WERI-Rb-1 (cell line): ENCODE measurements at regions not wholly inside any gene's neighbourhood (a gene's known extent, or its start where the extent isn't known, plus 50 kb on each side); places are given as distances from the start of the nearest gene placed in this dataset.

ENCODE experiments used
- DNase-seq: peaks from one replicate; pipeline ENCODE4 v3.0.0-alpha.2; 2020
- H3K27ac ChIP-seq: fragments of 250-450 bp; sonication (Bioruptor Pico); 2 replicates; pipeline ENCODE4 v1.5.1; 2020; ENCODE audit warnings: mild to moderate bottlenecking, moderate library complexity
- H3K27me3 ChIP-seq: fragments of 250-450 bp; sonication (Bioruptor Pico); 2 replicates; pipeline ENCODE4 v1.5.1; 2021; ENCODE audit warnings: mild to moderate bottlenecking, low read depth, moderate library complexity; ENCODE audit not compliant: insufficient read depth, severe bottlenecking
- H3K36me3 ChIP-seq: fragments of 250-450 bp; sonication (Bioruptor Pico); 2 replicates; pipeline ENCODE4 v1.5.1; 2020; ENCODE audit warnings: mild to moderate bottlenecking, moderate library complexity
- H3K4me3 ChIP-seq: 2 replicates; pipeline ENCODE4 v1.5.1; 2011; ENCODE audit warnings: low read depth, mild to moderate bottlenecking, control low read depth, low read length
- H3K9me3 ChIP-seq: fragments of 250-450 bp; sonication (Bioruptor Pico); 2 replicates; pipeline ENCODE4 v1.5.1; 2021; ENCODE audit warnings: mild to moderate bottlenecking, moderate library complexity; ENCODE audit not compliant: severe bottlenecking
- CTCF ChIP-seq: IDR thresholded peaks from 2 replicates; pipeline ENCODE4 v1.5.1; 2011; ENCODE audit warnings: low read depth, mild to moderate bottlenecking, control low read depth, inconsistent platforms, low read length

GRCh38 chr2:196487417-196487816 lies 152.1 kb upstream of the CCDC150 start:
- H3K9me3 ChIP-seq = no peaks in the 10 kb centered on the region
- DNase-seq = no peak
- no peak overlapping the region for H3K4me3 ChIP-seq
- no peak for TF ChIP-seq CTCF
- H3K27me3 ChIP-seq = no peaks in the 10 kb centered on the region
- no peaks in the 10 kb centered on the region for H3K36me3 ChIP-seq
- no peak overlapping the region for H3K27ac ChIP-seq

DNA sequence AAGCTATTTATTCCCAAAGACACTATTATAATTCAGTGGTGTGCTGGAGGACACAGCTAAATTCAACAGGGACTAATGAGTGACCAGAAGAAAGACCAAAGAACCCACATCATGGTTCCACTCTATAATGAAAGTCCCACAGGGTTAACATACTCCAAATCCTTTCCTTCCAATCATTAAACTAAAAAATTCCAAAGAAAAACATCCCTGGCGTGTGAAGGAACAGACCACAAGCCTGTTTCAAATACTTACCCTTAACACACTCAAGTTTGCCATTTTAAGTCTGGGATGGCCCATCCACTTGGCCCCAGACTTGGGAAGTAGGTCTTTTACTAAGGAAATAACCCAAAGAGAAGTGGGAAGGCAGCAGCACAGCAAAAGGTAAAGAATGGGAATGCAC lies 150.1 kb upstream of the CCDC150 start:
- no peaks in the 10 kb centered on the region for H3K27me3 ChIP-seq
- no peak for DNase-seq
- no peak overlapping the region for H3K27ac ChIP-seq
- no peak overlapping the region for H3K4me3 ChIP-seq
- no peak for TF ChIP-seq CTCF
- no peaks in the 10 kb centered on the region for H3K36me3 ChIP-seq
- no peaks in the 10 kb centered on the region for H3K9me3 ChIP-seq

DNA sequence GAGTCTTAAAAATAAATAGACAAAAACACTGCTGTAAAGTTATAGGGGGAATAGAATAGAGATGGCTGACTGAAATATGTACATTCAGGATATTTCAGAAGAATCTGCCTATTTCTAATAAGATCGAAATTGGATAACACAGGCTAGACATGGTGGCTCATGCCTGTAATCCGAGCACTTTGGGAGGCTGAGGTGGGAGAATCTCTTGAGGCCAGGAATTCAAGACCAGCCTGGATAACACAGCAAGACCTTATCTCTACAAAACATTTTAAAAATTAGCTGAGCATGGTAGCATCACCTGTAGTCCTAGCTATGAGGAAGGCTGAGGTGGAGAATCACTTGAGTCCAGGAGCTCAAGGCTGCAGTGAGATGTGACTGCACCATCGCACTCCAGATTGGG lies 146.6 kb upstream of the CCDC150 start:
- no peaks in the 10 kb centered on the region for H3K36me3 ChIP-seq
- TF ChIP-seq CTCF = no peak
- no peaks in the 10 kb centered on the region for H3K27me3 ChIP-seq
- DNase-seq = no peak
- H3K4me3 ChIP-seq = no peak overlapping the region
- H3K9me3 ChIP-seq = no peaks in the 10 kb centered on the region
- no peak overlapping the region for H3K27ac ChIP-seq

- Histone ChIP-seq H3K4me3 (no peak overlapping the region), H3K27me3 (no peaks in the 10 kb centered on the region), H3K36me3 (no peaks in the 10 kb centered on the region), H3K9me3 (no peaks in the 10 kb centered on the region), H3K27ac (no peak overlapping the region)
- no peak for TF ChIP-seq CTCF
- DNase-seq = no peak
Observed at GRCh38 chr2:196498962-196499361, 140.6 kb upstream of the CCDC150 start.

DNA sequence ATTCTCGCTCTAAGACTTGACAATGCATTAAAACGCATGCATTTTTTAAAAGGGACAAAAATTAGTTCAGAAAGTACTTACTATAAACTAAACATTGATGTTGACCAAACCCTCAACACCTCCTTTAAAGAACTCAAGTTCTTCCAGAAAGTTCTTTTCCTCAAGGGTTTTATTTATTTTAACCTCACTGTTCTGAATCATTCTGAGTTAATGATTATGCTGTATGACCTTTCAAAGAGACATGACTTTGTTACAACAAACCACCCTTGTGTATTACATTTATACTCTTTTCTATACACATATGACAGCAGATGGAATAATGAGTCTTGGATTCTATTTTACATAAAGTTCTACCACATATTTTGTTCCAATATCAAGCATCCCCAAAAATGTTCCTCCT lies 139.8 kb upstream of the CCDC150 start:
- no peak overlapping the region for H3K27ac ChIP-seq
- no peaks in the 10 kb centered on the region for H3K27me3 ChIP-seq
- no peaks in the 10 kb centered on the region for H3K9me3 ChIP-seq
- no peaks in the 10 kb centered on the region for H3K36me3 ChIP-seq
- no peak overlapping the region for H3K4me3 ChIP-seq
- no peak for TF ChIP-seq CTCF
- DNase-seq = no peak

DNA sequence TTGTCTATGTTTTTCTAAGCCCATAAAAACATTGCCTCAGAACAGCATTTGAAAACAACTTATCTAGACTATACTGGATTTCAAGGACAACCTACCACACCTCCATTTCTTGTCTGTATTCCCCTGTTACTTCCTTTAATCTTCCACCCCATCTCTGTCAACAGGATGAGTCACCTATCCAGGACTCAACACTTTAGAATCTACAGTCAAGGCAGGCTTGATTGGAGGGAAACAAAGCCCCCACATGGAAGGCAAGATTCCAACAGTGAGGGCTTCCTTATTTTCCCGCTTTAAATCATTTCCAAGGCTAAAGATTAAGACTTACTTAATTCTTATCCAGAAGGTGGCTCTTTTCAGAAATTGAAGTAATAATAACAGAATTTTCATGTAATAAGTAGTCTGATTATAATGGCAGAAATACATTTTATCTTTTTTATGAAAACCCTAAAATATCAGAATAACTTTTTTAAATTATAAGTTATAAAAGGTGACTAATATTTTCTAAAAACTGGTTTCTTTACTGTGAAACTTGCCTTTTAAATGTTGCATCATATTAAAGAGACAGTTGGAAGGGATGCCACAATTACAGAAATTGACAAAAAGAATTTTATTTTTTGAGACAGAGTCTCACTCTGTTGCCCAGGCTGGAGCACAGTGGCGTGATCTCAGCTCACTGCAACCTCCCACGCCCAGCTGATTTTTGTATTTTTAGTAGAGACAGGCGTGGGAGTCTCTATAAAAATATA lies 138.7 kb upstream of the CCDC150 start:
- Histone ChIP-seq H3K27ac (no peak overlapping the region), H3K9me3 (no peaks in the 10 kb centered on the region), H3K36me3 (no peaks in the 10 kb centered on the region), H3K27me3 (no peaks in the 10 kb centered on the region), H3K4me3 (no peak overlapping the region)
- no peak for TF ChIP-seq CTCF
- DNase-seq = no peak
